A549 (cell line): ENCODE measurements at regions not wholly inside any gene's neighbourhood (a gene's known extent, or its start where the extent isn't known, plus 50 kb on each side); places are given as distances from the start of the nearest gene placed in this dataset.

ENCODE experiments used
- ATAC-seq, 2 experiments: fragments of 200-7000 bp in 1 of 2; fragments of >200 bp in 1 of 2; cut with Nextera tagmentation in 1 of 2; cut with Tn5 transposase in 1 of 2; 3 replicates each; pipeline versions ENCODE4 v1.8.0 to v1.9.1; 2018 to 2020; ENCODE audit warnings: mild to moderate bottlenecking in 1 of 2, moderate library complexity in 1 of 2
- CTCF ChIA-PET: fragments of 300-600 bp; sonication (Branson Sonifier 250); formaldehyde crosslinking; extraction: SDS; loops from one replicate; lab custom pipeline; 2021; ENCODE audit warnings: antibody characterized with exemption, inconsistent platforms; lab: Yijun Ruan, JAX
- POLR2A ChIA-PET: fragments of 350-600 bp; formaldehyde crosslinking; extraction: SDS; loops from one replicate; lab custom pipeline; 2021; ENCODE audit warnings: antibody characterized with exemption, inconsistent platforms; lab: Yijun Ruan, JAX
- DNase-seq, 2 experiments: peaks; one replicate each; pipeline versions ENCODE4 v3.0.0 to v3.0.0-alpha.2; 2011 to 2016; ENCODE audit warnings: low read depth in 1 of 2, low spot score in 1 of 2
- FAIRE-seq: peaks from 2 replicates; lab custom pipeline; 2011; peaks lifted over from hg19 to GRCh38; lab: Jason Lieb, UNC
- H3K27ac ChIP-seq, 2 experiments: fragments of >200 bp; sonication (Bioruptor Twin); formaldehyde crosslinking; 3 replicates each; pipeline ENCODE4 v1.5.1; 2016 to 2017
- H3K4me1 ChIP-seq: fragments of >200 bp; sonication (Bioruptor Twin); formaldehyde crosslinking; 3 replicates; pipeline ENCODE4 v1.6.1; 2016
- H3K4me2 ChIP-seq: fragments of >200 bp; sonication (Bioruptor Twin); formaldehyde crosslinking; 3 replicates; pipeline ENCODE4 v1.6.1; 2016
- H3K4me3 ChIP-seq: fragments of >200 bp; sonication (Bioruptor Twin); formaldehyde crosslinking; 3 replicates; pipeline ENCODE4 v1.5.1; 2016
- H3K9me3 ChIP-seq: fragments of >200 bp; sonication (Bioruptor Twin); formaldehyde crosslinking; 3 replicates; pipeline ENCODE4 v1.6.1; 2016
- BCL3 ChIP-seq: fragments of >200 bp; sonication (Bioruptor Twin); formaldehyde crosslinking; IDR thresholded peaks from 3 replicates; pipeline ENCODE4 v1.6.1; 2016
- CBX8 ChIP-seq: fragments of 200-600 bp; sonication (generic); IDR thresholded peaks from 2 replicates; pipeline ENCODE4 v1.6.1; 2016
- EHF ChIP-seq: fragments of 250-450 bp; sonication (Bioruptor Pico); IDR thresholded peaks from 2 replicates; pipeline ENCODE4 v1.5.0; 2020; ENCODE audit warnings: mild to moderate bottlenecking
- EHMT2 ChIP-seq: fragments of 200-600 bp; sonication (generic); IDR thresholded peaks from 2 replicates; pipeline ENCODE4 v1.6.1; 2016; ENCODE audit warnings: antibody characterized with exemption, low read depth, mild to moderate bottlenecking, moderate library complexity
- ESRRA ChIP-seq: fragments of 150-350 bp; IDR thresholded peaks from 2 replicates; pipeline ENCODE4 v1.6.1; 2014; ENCODE audit warnings: mild to moderate bottlenecking, low read length, borderline replicate concordance
- FOSB ChIP-seq: fragments of 250-450 bp; sonication (Bioruptor Pico); IDR thresholded peaks from 2 replicates; pipeline ENCODE4 v1.5.0; 2020; ENCODE audit warnings: mild to moderate bottlenecking, moderate library complexity
- GATA3 ChIP-seq: IDR thresholded peaks from 2 replicates; pipeline ENCODE4 v1.6.1; 2012; ENCODE audit warnings: borderline replicate concordance
- HMGXB4 ChIP-seq: fragments of 250-450 bp; sonication (Bioruptor Pico); IDR thresholded peaks from 2 replicates; pipeline ENCODE4 v1.5.0; 2021; ENCODE audit warnings: mild to moderate bottlenecking, moderate library complexity, borderline replicate concordance
- HOXA7 ChIP-seq: fragments of 250-450 bp; sonication (Bioruptor Pico); IDR thresholded peaks from 2 replicates; pipeline ENCODE4 v1.5.0; 2020; ENCODE audit warnings: mild to moderate bottlenecking, moderate library complexity
- HOXB5 ChIP-seq: fragments of 250-450 bp; sonication (Bioruptor Pico); IDR thresholded peaks from 2 replicates; pipeline ENCODE4 v1.5.0; 2020; ENCODE audit warnings: mild to moderate bottlenecking, moderate library complexity
- KDM1A ChIP-seq: fragments of 200-600 bp; sonication (generic); IDR thresholded peaks from 2 replicates; pipeline ENCODE4 v1.6.1; 2016; ENCODE audit warnings: low read depth, mild to moderate bottlenecking
- KDM5A ChIP-seq: fragments of 200-600 bp; sonication (generic); IDR thresholded peaks from 2 replicates; pipeline ENCODE4 v1.6.1; 2016; ENCODE audit warnings: antibody characterized with exemption, mild to moderate bottlenecking
- MAZ ChIP-seq: fragments of 150-350 bp; IDR thresholded peaks from 2 replicates; pipeline ENCODE4 v1.6.1; 2014; ENCODE audit warnings: antibody characterized with exemption, low read depth, low read length, borderline replicate concordance
- NFE2L2 ChIP-seq: fragments of 150-350 bp; conservative IDR thresholded peaks from 2 replicates; pipeline ENCODE4 v1.6.1; 2014; ENCODE audit warnings: low read length
- NR3C1 ChIP-seq: fragments of >200 bp; sonication (Bioruptor Twin); formaldehyde crosslinking; IDR thresholded peaks from 3 replicates; pipeline ENCODE4 v1.6.1; 2017
- POLR2AphosphoS2 ChIP-seq: conservative IDR thresholded peaks from 2 replicates; pipeline ENCODE4 v1.6.1; 2012; ENCODE audit warnings: low read length, improper control_type of control experiment, inconsistent platforms
- RAD21 ChIP-seq, 2 experiments: fragments of >200 bp in 1 of 2; sonication (Bioruptor Twin) in 1 of 2; formaldehyde crosslinking in 1 of 2; IDR thresholded peaks in 1 of 2; conservative IDR thresholded peaks in 1 of 2; 2 replicates in 1 of 2; 3 replicates in 1 of 2; pipeline ENCODE4 v1.6.1; 2012 to 2018; ENCODE audit warnings: inconsistent platforms in 1 of 2
- RFX5 ChIP-seq: fragments of 450-650 bp; IDR thresholded peaks from 2 replicates; pipeline ENCODE4 v1.7.1; 2014; ENCODE audit warnings: antibody characterized with exemption, mild to moderate bottlenecking, moderate library complexity
- SREBF2 ChIP-seq: fragments of 450-650 bp; IDR thresholded peaks from 2 replicates; pipeline ENCODE4 v1.6.1; 2014; ENCODE audit warnings: mild to moderate bottlenecking, moderate library complexity
- TFCP2L1 ChIP-seq: fragments of 250-450 bp; sonication (Bioruptor Pico); IDR thresholded peaks from 2 replicates; pipeline ENCODE4 v1.5.0; 2021; ENCODE audit warnings: mild to moderate bottlenecking
- ZSCAN20 ChIP-seq: fragments of 250-450 bp; sonication (Bioruptor Pico); IDR thresholded peaks from 2 replicates; pipeline ENCODE4 v1.8.0; 2022; ENCODE audit warnings: mild to moderate bottlenecking, moderate library complexity
- WGBS: methylation state at CpG from one replicate; pipeline ENCODE4 v1.1.6; 2017; ENCODE audit errors: missing lambda C conversion rate; 5-methylcytosine and 5-hydroxymethylcytosine counted together
- TF ChIP-seq, protein P1 (sequence below): fragments of 150-350 bp; IDR thresholded peaks from 2 replicates; pipeline ENCODE4 v1.6.1; 2014; ENCODE audit warnings: low read depth, mild to moderate bottlenecking, low read length

DNA sequence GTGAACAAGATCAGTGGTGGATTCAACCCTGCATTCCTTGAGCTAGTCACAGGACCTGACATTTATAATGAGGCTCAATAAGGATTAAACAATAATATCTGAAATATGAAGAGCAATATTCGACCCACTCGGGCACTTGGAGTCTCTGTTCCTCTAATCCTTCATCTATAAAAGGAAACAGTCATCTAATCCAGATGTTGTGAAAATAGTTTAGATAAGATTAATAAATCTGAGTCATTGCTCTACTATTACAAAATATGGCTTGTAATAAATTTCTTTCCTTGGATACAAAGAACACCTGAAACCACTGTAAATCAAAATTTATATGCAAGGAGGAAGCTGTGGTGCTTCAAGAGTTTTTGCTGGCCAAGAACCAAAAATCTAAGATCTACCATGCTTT lies 846.9 kb upstream of the ACVR2A start:
- DNase-seq = no peak
- Histone ChIP-seq H3K4me2 (no peak overlapping the region), H3K27ac (no peak overlapping the region), H3K4me1 (no peaks in the 10 kb centered on the region), H3K4me3 (no peak overlapping the region), H3K9me3 (no peaks in the 10 kb centered on the region)
- ChIA-PET CTCF (no interaction called here), POLR2A (no interaction called here)
- ATAC-seq = no peak
- 7% methylated on average over 2 of the region's 2 CpGs for WGBS
- no peak for FAIRE-seq
- TF ChIP-seq GATA3 = no peak
- no peak for TF ChIP-seq ESRRA
- TF ChIP-seq BCL3 = no peak
- TF ChIP-seq CBX8 = no peak
- TF ChIP-seq EHMT2 = no peak
- no peak for TF ChIP-seq HOXA7
- no peak for TF ChIP-seq RAD21 (conservative IDR thresholded peaks at IDR 0.05 in 1 of 2, IDR thresholded peaks at IDR 0.05 in 1 of 2)
- no peak for TF ChIP-seq ZSCAN20 (CRISPR knock-in tag)
- TF ChIP-seq NFE2L2 = no peak
- no peak for TF ChIP-seq FOSB (CRISPR knock-in tag)

DNA sequence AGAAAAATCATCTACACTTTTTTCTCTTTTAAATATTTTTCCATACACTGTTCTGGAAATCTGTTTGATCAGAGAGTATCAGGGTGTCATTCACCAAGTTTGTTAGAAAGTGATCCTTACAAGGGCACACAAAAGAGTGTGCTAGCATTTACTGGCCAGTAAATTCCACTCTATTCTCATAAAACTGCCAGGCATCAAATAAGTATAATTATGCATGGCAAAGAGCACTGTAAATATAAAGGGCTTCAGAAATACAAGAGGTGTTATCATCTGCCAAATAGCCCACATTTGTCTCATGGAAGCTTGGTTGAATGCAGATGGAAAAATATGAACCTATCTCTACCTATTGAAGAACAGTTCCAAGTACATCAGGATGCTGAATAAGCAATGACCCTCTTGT lies 847.3 kb upstream of the ACVR2A start:
- POLR2A ChIA-PET = no interaction called here
- TF ChIP-seq SREBF2 (no peak), KDM1A (no peak), KDM5A (no peak), EHF (CRISPR knock-in tag) (no peak), HMGXB4 (CRISPR knock-in tag) (no peak), NR3C1 (no peak), TFCP2L1 (CRISPR knock-in tag) (no peak), RFX5 (no peak)
- TF ChIP-seq, all 56 proteins: peak for 0
- Histone ChIP-seq H3K4me1 (no peaks in the 10 kb centered on the region), H3K27ac (no peak overlapping the region), H3K4me3 (no peak overlapping the region), H3K4me2 (no peak overlapping the region), H3K9me3 (no peaks in the 10 kb centered on the region)
- ATAC-seq = no peak
- CTCF ChIA-PET = no interaction called here
- no peak for FAIRE-seq
- DNase-seq = no peak

DNA sequence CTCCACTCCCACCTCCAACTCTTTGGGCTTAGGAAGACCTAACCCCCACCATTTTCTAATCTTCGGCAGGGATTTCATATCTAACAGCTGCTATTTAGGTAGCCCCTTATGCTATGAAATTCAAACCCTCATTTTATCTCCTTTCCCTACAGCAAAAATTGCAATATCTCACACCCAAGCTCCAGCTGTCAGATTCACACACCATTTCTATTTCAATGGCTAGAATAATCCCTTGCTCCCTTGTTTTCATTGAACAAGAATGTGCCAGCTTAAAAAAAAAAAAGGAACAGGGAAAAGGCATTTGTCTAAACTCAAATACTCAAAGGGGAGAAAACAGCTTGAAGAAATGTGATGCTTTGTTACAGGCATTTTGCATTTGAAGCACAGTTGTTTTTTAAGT lies 850.6 kb upstream of the ACVR2A start:
- no peaks in the 10 kb centered on the region for H3K9me3 ChIP-seq
- H3K4me1 ChIP-seq = no peaks in the 10 kb centered on the region
- ATAC-seq (no peak), DNase-seq (no peak)
- no peak overlapping the region for H3K4me2 ChIP-seq
- POLR2A ChIA-PET = no interaction called here
- no peak for TF ChIP-seq POLR2AphosphoS2
- no peak for TF ChIP-seq HOXB5 (CRISPR knock-in tag)
- no peak for TF ChIP-seq MAZ
- no peak for TF ChIP-seq HOXA7
- TF ChIP-seq, protein P1, sequence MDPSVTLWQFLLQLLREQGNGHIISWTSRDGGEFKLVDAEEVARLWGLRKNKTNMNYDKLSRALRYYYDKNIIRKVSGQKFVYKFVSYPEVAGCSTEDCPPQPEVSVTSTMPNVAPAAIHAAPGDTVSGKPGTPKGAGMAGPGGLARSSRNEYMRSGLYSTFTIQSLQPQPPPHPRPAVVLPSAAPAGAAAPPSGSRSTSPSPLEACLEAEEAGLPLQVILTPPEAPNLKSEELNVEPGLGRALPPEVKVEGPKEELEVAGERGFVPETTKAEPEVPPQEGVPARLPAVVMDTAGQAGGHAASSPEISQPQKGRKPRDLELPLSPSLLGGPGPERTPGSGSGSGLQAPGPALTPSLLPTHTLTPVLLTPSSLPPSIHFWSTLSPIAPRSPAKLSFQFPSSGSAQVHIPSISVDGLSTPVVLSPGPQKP = no peak
- no peak for TF ChIP-seq GATA3
- TF ChIP-seq, all 56 proteins: peak for 0
- CTCF ChIA-PET = no interaction called here
- WGBS = 0% methylated on average over 1 of the region's 1 CpG
- no peak for FAIRE-seq
- Histone ChIP-seq H3K27ac (no peak overlapping the region), H3K4me3 (no peak overlapping the region)
